Calu3 (cell line): ENCODE measurements at regions not wholly inside any gene's neighbourhood (a gene's known extent, or its start where the extent isn't known, plus 50 kb on each side); places are given as distances from the start of the nearest gene placed in this dataset.
"Not testable (repeated sequence)": the region's sequence is repeated elsewhere in the genome, so short reads cannot be mapped to it uniquely, and the experiment has no call there.

Experiments
- BruUV-seq: library from RNA; stranded (reverse); fragments of 400-500 nt; replicated peaks from 2 replicates; lab custom pipeline; 2021; lab: Mats Ljungman, UMichigan
- CTCF ChIA-PET: fragments of 300-600 bp; sonication (Branson Sonifier 250); formaldehyde crosslinking; loops from one replicate; lab custom pipeline; 2022; ENCODE audit warnings: antibody characterized with exemption; lab: Charles Lee
- DNase-seq: peaks from one replicate; pipeline ENCODE4 v3.0.0; 2022
- H3K27ac Mint-ChIP-seq: one replicate; pipeline ENCODE4 v1.8.0; 2022; ENCODE audit warnings: mixed read lengths; ENCODE audit not compliant: unreplicated experiment
- H3K27me3 Mint-ChIP-seq: one replicate; pipeline ENCODE4 v1.8.0; 2022; ENCODE audit warnings: mixed read lengths; ENCODE audit not compliant: unreplicated experiment
- H3K36me3 Mint-ChIP-seq: one replicate; pipeline ENCODE4 v1.8.0; 2022; ENCODE audit warnings: mild to moderate bottlenecking, moderate library complexity, mixed read lengths; ENCODE audit not compliant: insufficient read depth, unreplicated experiment
- H3K4me1 Mint-ChIP-seq: one replicate; pipeline ENCODE4 v1.8.0; 2022; ENCODE audit warnings: mild to moderate bottlenecking, low read depth, mixed read lengths; ENCODE audit not compliant: unreplicated experiment
- H3K4me3 Mint-ChIP-seq: one replicate; pipeline ENCODE4 v1.8.0; 2022; ENCODE audit warnings: mild to moderate bottlenecking, low read depth, moderate library complexity, mixed read lengths; ENCODE audit not compliant: unreplicated experiment
- H3K9me3 Mint-ChIP-seq: one replicate; pipeline ENCODE4 v1.8.0; 2022; ENCODE audit warnings: low read depth, mixed read lengths; ENCODE audit not compliant: unreplicated experiment
- CTCF ChIP-seq: fragments of 200-600 bp; IDR thresholded peaks from one replicate; pipeline ENCODE4 v1.8.0; 2022; ENCODE audit warnings: antibody characterized with exemption; ENCODE audit not compliant: unreplicated experiment
- intact Hi-C: fragments of 100-400 bp; cut with micrococcal nuclease; formaldehyde crosslinking; loops from one replicate; pipeline ENCODE4 v1.10.0; 2022; ENCODE audit not compliant: unreplicated experiment

DNA sequence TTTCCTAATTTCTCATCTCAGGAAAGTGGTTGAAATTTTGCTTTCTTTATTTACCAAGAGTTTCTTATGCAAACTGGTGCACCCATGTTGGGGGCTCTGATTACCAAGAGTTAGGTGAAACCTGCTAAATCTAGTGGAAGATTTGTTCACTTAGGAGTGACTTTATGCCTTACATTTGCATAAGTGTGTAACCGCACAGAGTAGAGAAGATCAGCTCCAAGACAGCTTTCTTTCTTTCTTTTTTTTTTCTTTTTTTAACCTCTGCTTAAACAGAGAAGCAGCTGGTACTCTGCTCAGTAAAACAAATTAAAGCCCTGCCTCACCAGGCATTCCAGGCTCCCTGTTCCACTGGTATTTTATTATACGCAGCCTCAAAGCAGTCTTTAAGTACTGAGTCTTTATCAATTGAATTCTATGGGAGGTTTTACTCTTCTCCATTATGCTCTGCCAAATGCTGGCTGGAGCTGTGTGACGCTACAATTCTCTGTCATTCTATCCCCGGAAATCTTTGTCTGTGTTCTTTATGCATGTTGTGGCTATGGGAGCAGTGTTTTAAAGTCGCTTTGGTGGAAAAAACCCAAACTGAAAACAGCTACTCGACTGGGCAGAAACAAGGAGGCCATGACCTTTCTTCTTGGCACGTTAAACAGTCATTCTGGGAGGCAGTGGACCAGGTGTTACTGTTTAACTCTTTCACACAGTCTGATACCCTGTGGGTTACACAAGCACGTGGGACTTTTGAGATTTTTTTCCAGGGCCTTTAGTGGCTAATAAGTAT, 55.2 kb upstream of the GBE1 start:
- H3K4me1 Mint-ChIP-seq = no peaks in the 10 kb centered on the region
- no peak for DNase-seq
- no peaks in the 10 kb centered on the region for H3K36me3 Mint-ChIP-seq
- no peak overlapping the region for H3K27ac Mint-ChIP-seq
- H3K4me3 Mint-ChIP-seq = no peak overlapping the region
- no TSS peak for BruUV-seq
- CTCF ChIA-PET = no interaction called here
- H3K27me3 Mint-ChIP-seq = no peaks in the 10 kb centered on the region
- peaks cover 5% of the 10 kb centered on the region for H3K9me3 Mint-ChIP-seq
- TF ChIP-seq CTCF = no peak
- intact Hi-C loops = no loop called here

GRCh38 chr3:81812098-81812497, 50.7 kb upstream of the GBE1 start:
- CTCF ChIA-PET, H3K36me3 Mint-ChIP-seq, H3K4me3 Mint-ChIP-seq, H3K9me3 Mint-ChIP-seq, H3K27me3 Mint-ChIP-seq, intact Hi-C loops, BruUV-seq, H3K27ac Mint-ChIP-seq, H3K4me1 Mint-ChIP-seq, DNase-seq: not testable (repeated sequence)
